ENCODE measurements at regions not wholly inside any gene's neighbourhood (a gene's known extent, or its start where the extent isn't known, plus 50 kb on each side); places are given as distances from the start of the nearest gene placed in this dataset.

DNA sequence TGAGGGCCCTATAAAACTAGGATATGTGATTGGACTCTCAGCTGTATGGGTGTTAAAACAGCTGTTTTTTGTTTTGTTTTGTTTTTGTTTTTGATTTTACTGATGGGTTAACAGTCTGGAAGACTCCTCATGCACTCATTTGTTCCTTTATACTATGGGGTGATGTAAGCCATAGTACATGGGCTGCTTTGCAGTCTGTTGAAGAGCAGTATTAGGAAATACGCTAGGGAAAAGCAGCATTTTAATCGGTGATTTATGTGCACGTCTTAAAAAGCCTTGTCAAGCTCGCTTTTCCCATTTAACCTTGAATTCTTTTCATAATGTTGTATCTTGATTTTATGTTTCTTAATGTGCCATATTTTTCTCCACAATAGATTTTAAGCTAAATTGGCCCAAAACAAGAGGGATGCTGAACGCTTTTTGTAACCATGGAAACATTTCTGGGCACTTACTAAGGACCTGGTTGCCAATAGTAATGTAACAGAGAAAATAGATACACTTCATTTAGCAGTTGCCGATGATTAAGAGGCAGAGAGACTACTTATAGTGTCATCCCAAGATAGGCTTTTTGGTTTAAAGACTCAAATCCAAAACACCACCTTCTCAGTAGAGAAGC, 244.0 kb downstream of the SNAPC1 start:
- DNase-seq (ENCODE audit: low read depth in 3 of 3): no peak

DNA sequence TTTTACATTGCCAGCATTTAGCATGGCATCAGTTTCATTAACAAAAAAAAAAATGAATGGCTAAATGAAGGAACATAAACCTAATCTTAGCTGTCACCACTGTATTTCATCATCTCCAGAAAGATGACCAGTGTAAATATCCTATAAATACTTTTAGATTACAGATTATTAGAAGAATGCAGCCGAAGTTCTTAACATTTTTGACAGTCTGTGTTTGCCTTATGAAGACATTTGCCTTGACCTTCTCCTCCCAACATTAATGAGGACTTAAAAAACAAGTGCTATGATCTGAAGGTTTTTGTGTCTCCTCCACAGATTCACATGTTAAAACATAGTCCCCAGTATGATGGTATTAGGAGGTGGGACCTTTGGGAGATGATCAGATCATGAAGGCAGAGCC, 253.0 kb downstream of the SNAPC1 start:
- no peak for DNase-seq (ENCODE audit: low read depth in 3 of 3)

DNA sequence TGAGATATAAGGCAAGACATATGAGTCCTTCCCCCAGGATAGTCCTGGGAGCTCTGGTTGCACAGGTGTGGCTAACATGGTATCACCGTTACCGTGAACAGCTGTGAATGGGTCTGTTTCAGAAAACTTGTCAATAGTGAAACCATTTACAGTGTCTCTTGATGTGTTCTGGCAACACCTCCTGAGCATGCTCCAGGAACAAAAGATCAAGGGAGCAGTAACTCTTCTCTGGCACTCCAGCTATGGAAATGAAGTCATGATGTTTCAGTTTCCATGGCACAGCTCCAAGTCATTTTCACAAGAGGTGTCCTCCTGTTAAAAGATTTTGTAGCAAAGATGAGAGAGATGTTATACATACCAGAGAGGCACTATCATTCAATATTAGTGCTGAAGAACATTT, 253.7 kb downstream of the SNAPC1 start:
- no peak for DNase-seq (ENCODE audit: low read depth in 3 of 3)

DNA sequence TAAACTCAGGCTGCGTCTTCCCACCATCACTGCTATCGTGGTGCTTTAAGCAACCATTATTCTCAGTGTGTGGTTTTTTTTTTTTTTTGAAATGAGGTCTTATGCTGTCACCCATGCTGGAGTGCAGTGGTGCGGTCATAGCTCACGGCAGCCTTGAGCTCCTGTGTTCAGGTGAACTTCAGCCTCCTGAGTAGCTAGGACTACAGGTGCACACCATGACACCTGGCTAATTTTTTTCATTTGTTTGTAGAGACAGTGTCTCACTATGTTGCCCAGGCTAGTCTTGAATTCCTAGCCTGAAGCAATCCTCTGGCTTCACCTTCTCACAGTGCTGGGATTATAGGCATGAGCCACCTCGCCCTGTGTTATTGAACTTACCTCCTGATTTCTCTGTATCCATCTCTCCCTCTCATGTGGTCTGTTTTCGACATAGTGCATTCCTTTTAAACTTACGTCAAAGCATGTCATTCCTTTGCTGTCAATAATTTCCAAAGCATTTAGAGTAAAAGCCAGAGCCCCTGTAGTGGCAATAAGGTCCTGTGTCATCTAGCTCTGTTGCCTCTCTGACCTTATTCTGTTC, 255.5 kb downstream of the SNAPC1 start:
- DNase-seq (ENCODE audit: low read depth in 3 of 3): no peak

DNA sequence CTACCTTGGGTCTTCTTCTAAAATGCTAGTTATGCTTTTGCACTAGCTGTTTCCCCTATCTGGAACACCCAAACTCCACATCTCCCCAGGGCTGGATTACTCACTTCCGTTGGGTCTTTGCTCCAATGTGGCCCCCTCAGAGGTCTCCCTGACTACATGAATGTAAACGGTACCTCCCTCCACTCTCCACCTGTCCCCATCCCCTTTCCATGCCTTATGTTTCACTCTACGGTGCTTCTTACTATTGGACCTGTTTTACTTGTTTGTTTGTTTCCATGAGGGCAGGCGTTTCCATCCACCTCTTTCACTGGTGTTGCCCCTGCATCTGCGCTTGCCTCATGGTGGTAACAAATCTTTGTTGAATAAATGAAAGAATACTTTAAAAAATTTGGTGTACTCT, 256.4 kb downstream of the SNAPC1 start:
- DNase-seq (ENCODE audit: low read depth in 3 of 3): no peak

DNA sequence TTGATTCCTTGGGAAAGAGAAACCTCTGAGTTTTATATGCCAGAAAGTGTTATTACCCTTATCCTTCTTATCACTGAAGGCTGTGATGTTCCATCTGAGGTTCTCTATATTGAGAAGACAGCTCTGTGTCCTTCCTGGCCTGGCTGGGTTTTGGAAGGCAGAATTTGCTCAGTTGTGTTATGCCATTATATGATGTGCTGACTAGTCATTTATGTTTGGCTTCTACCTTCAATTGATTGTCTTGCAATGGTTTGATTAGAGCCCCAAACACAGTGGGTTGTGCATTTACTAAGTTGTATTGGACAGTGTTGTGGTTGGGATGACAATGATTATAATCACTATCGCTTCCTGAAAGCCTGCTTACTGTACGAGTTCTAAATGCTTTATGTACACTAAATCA, 265.7 kb downstream of the SNAPC1 start:
- no peak for DNase-seq (ENCODE audit: low read depth in 3 of 3)

DNA sequence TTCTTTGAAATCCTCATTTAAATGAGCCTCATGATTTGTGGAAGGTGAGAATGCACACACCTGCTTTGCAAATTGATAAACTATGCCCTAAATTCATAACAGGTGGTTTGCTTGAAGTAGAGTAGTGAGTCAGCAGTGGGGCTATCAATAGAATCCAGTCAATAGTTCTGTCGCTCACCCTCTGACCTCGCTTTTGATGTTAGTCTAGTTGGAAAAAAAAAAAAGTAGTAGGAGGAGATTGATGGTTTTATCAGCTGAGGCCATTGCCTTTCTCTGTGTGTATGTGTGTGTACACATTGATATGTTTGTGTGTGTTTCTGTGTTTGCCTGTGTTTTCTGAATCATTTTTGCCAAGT, 267.3 kb downstream of the SNAPC1 start:
- DNase-seq (ENCODE audit: low read depth in 3 of 3): no peak

DNA sequence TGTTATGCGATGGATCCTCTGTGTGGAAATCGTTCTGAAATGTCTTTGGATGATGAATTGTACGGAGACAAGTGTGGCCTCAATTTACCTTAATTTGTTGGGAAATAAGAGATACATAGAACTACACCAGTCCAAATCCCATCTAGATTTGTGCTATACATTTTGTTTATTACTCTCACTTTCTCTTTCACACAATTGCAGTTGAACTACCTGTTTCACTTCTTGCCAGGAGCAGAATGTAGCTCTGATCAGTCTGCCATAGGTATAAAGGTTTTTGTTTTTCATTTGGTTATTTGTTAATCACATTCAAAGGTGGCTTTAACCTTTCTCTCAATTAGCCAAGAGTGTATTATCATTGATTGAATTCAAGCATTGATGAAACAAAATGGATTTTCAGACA, 268.2 kb downstream of the SNAPC1 start:
- no peak for DNase-seq (ENCODE audit: low read depth in 3 of 3)

DNA sequence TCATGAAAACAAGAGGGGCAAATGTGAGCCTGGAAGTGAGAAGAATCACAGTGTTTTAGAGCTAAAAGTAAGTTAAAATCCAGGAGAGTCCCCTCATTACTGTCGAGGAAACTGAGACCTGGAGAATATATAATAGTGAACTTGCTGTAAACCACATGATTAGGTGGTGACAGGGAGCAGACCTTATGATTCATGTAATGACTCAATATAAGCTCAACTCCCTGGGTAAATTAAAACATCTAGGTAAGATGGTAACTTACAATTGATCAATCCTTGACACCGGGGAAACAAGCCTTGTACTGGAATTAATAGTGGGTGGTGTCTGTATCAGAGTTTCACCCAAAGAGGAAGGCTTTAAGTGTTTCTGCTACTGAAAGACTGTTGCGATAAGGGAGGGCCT, 269.3 kb downstream of the SNAPC1 start:
- no peak for DNase-seq (ENCODE audit: low read depth in 3 of 3)

DNA sequence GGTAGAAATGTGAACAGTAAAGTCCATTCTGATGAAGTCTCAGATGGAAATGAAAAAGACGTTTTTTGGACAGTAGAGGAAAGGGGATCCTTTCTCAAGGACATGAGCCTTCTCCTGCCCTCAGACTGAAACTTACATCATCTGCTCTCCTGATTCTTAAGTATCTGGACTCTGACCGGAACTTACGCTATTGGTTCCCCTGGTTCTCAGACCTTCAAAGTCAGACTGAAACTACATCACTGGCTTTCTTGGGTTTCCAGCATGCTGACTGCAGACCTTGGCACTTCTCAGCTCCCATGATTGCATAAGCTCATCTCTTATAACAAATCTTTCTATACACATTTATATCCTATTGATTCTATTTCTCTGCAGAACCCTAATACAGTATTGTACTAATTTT, 291.0 kb downstream of the SNAPC1 start:
- no peak for DNase-seq (ENCODE audit: low read depth in 3 of 3)

DNA sequence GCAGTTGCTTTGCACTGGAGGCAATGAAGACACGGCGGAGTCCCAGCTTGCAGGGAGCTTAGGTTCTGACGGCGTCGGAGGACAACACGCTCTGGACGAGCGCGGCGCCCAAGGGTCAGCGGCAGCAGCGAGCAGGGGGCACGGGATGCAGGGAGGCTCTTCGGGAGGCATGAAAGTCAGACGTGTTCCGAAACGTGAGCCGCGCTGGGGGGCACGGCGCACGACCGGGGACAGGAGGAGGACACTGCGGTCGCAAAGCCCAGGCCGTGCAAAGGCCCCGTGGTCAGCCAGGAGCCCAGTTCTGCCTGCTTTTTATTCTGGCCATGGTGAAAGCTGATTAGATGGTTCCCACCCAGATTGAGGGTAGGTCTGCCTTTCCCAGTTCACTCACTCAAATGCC, 294.6 kb downstream of the SNAPC1 start:
- DNase-seq (ENCODE audit: low read depth in 3 of 3): no peak

DNA sequence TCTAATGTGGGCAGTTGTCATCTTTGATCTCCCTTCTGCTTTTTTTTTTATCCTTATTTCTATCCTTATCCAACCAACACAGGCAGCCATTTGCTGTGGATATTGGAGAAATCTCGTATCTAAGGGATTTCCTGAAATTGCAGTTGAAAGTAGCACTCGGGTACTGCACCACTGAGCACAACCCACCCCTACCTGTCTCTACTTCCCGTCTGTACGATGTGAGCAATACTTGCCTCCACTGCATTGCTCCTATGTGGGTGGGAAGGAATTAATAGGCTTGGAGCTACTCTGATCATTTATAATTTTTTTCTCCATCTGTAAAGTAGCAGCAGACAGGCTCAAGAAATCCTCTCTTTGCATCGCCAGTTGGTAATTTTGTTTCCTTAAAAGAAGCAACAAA, 300.4 kb downstream of the SNAPC1 start:
- DNase-seq (ENCODE audit: low read depth in 3 of 3): no peak

DNA sequence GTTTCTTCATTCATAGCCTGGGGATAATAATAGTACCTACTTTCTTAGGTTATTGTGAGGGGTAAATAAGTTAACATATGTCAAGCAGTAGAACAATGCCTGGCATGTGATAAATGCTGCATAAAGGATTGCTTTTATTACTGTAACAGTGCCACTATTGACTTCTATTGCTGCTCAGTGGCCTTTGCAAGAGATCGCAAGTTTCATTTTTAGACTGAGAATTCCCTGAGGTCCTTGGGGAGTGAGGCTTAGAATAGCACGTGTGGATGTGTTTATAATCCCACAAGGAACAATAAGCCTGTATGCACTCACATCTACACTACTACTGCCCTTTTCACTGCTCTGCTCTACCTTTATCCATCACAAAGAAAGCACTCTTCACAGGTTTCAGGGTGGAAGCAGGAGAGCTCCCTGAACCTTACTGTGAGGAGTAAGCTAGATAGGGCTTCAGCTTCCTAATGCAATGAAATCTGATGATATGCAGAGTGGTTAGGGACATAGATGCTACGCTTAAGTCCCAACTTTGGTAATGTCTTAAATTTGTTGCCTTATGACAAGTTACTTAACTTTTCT, 302.6 kb downstream of the SNAPC1 start:
- no peak for DNase-seq (ENCODE audit: low read depth in 3 of 3)

DNA sequence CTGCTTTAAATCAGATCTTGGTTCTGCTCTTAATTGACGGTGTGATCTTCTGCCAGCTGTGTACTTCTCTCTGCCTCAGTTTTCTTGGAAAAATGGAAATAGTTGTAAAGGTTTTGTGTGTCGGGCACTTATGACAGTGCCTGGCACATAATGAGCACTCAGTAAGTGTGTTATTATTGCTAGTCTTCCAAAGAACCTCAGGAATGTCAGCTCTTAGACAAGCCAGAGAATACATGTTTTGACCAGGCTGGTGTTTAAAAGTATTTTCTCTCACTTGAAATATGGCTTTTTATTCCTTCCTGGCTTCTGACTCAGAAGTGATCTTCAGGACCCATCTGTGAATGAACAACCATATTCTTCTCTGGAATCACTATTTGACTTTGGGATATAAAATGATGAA, 304.1 kb downstream of the SNAPC1 start:
- DNase-seq (ENCODE audit: low read depth in 3 of 3): no peak

DNA sequence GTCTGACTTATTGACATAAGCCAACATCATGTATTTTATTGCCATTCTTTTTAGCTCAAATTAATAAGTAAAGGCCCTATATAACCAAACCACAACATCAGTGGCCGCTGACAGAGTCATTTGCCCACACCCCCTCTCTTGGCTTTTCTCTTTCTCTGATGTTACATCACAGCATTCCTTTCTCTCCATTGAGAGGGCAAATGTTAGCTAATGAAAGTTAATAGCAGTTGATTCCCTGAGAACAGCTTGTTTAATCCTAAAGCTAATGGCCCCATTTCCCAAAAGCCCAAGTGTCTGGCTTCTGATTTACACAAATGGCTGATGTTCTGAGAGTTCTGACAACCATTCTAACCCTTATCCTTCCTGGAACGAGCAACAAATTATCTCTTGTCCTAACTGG, 308.8 kb downstream of the SNAPC1 start:
- no peak for DNase-seq (ENCODE audit: low read depth in 3 of 3)

DNA sequence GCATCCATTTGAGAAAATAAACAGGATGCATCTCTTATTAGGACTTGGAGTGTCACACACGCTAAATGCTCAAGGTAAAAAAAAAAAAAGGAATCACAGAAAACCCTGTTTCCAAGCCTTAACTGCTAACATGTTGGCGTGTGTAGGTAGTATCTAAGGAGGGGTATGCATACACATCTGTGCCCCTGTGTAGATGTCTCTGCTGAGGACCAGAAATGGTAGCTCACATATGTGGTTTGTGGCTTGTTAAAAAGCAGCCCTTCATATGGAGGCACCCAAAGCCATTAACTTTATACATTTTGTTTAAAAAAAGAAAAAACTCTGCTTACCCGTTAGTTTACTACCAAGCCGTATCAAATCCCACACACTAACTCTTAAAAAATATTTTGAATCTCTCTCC, 314.1 kb downstream of the SNAPC1 start:
- no peak for DNase-seq (ENCODE audit: low read depth in 3 of 3)

DNA sequence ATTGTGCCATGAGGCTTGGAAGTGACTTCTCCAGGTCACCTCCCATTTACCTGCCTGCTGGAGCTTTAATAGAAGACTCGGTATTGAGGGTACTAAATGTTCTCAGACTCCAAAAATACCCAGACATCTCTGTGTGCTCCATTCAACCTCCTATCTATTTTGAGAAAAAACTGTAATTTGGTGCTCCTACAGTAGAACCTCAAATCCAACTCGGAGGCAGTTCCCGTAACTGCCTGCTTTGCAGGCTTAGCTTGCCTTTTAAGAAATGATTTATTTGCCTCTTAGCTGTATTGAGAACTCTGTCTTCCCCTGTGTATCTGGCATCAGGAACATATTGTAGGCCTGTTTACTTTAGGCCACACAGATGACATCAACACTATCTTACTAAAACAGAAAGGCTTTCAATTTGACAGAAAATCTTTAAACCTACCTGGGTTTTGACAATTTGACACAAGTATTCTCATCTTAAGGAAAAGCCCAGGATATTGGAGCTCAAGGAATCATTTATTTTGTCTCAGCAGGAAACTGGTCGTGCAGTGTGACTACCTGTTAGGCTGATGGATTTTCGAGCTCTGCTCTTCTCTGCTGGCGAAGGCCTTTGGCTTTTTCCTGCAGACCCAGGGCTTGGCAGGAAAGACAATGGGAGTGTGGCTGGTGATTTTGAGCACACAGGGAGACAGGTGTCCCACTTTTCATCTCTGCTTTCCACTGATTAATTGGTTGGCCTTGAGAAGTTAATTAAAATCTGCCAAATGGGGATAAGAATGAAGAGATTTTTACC, 314.8 kb downstream of the SNAPC1 start:
- DNase-seq (ENCODE audit: low read depth in 3 of 3): no peak

DNA sequence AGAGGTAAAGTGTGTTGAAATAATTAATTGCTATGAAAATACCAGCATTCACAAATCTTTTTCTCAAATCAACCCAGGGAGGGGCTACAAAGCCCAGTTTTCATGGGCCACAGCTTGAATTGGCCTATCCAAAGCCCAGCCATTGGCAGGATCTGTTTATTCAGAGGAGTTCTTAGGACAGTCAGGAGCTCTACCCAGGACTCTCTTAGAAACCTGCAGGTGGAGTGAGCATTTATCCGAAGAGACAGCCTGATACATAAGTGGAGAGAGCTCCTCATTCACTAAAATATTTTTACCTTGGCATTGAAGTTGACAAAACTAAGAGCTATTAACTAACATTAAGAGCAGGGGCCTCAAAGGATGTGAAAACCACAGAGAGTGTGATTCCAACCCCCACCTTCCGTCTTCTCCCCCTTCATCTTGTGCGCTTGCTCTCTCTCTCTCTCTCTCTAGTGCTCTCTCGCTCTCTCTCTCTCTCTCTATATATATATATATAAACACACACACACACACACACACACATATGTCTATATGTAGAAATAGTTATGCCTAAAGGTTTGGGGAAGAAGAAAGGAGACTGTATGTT, 315.5 kb downstream of the SNAPC1 start:
- no peak for DNase-seq (ENCODE audit: low read depth in 3 of 3)

DNA sequence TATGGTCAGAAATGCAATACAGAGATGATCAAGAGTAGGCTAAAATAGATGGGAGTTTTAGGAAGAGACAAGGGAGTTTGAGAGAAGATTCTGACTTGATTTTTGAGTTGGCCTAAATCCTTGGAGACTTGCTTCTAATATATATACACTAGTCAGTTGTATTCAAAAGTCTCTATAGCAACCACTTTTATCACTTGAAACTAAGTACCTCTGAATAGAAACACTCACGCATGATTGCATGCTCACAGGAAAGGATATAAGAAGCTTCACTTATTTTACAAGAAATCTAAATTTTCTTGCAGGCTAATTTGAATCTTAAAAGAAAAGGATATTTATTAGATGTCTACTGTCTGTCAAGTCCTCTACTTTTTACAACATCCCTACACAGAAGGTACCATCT, 316.8 kb downstream of the SNAPC1 start:
- DNase-seq (ENCODE audit: low read depth in 3 of 3): no peak

DNA sequence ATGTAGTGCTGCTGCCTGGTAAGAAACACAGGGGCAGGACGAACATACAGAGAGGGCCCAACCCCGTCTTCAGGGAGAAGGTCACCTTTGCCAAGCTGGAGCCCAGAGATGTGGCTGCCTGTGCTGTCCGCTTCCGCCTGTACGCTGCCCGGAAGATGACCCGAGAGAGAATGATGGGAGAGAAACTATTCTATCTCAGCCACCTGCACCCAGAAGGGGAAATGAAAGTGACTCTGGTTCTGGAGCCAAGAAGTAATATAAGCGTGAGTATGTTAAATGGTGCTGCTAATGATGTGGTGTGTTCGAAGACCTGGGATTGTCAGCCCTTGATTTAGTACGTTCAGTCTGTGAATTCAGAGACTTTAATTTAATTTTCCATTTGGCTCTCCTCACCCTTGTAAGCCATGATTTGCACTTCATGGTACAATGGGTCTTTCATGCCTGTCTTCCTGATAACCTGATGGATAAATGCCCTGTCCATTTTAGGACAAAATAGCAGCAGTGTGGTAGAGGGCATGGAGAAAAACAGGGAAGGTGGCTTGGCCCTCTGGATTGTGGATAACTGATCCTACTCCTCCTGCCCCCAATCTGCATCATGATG, 318.9 kb downstream of the SNAPC1 start:
- DNase-seq (ENCODE audit: low read depth in 3 of 3): no peak

DNA sequence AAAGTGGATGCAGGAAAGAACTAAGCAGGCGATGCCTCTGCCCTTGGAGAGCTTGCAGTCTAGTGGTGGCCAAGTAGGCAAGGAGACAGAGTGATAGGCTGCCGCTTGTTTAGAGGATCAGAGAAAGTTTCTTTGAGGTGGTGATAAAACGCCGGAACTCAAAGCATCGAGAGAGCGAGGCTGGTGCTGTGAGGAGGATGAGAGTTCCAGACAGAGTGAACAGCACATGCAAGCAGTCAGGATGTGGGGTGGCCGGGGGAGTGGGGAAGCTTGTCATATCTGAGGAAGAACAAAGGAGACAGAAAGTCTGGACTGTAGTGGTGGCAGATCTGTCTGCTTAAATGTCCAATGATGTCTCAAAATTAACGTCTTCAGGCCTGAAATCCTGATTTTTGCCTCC, 319.7 kb downstream of the SNAPC1 start:
- DNase-seq (ENCODE audit: low read depth in 3 of 3): no peak

DNA sequence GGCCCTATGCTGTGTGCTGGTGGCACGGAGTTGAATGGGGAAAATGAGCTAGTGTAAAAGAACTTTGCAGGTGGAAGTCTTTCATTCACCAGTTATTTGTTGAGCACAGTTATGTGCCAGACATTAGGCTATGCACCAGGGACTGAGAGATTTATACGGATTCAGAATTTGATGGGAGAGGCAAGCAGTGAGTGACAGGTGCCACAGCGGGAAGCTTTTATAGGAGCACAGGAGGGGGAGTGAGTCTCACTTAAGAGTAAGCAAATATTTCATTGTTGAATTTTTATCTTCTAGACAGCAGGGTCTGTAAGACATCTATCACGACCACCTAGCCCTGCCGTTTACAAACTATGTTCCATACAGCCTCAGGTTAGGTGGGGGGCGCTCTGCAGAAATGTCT, 320.6 kb downstream of the SNAPC1 start:
- DNase-seq (ENCODE audit: low read depth in 3 of 3): no peak
